ENCODE measurements at regions not wholly inside any gene's neighbourhood (a gene's known extent, or its start where the extent isn't known, plus 50 kb on each side); places are given as distances from the start of the nearest gene placed in this dataset.

GRCh38 chr6:160859822-160860221, 131.7 kb upstream of the MAP3K4 start:
- no peaks in the 10 kb centered on the region for H3K27me3 Mint-ChIP-seq (ENCODE audit: insufficient read depth)
- no peaks in the 10 kb centered on the region for H3K36me3 Mint-ChIP-seq (ENCODE audit: low read depth)
- peaks cover 11% of the 10 kb centered on the region for H3K9me3 Mint-ChIP-seq
- no peak overlapping the region for H3K4me3 Mint-ChIP-seq
- no peak for TF ChIP-seq CTCF (IDR thresholded peaks at IDR 0.05)
- no peak overlapping the region for H3K27ac Mint-ChIP-seq
- H3K4me1 Mint-ChIP-seq (ENCODE audit: low read depth), result no peaks in the 10 kb centered on the region
- DNase-seq, result no peak

- peaks cover 22% of the 10 kb centered on the region for H3K9me3 Mint-ChIP-seq
- H3K4me1 Mint-ChIP-seq (ENCODE audit: low read depth), result no peaks in the 10 kb centered on the region
- H3K27me3 Mint-ChIP-seq (ENCODE audit: insufficient read depth), result no peaks in the 10 kb centered on the region
- no peak overlapping the region for H3K27ac Mint-ChIP-seq
- no peak for DNase-seq
- no peak for TF ChIP-seq CTCF (IDR thresholded peaks at IDR 0.05)
- no peak overlapping the region for H3K4me3 Mint-ChIP-seq
- H3K36me3 Mint-ChIP-seq (ENCODE audit: low read depth), result no peaks in the 10 kb centered on the region
These were observed 129.7 kb upstream of the MAP3K4 start for GRCh38 chr6:160861824-160862223.

GRCh38 chr6:160863782-160864181, 127.8 kb upstream of the MAP3K4 start:
- no peak for DNase-seq
- H3K4me1 Mint-ChIP-seq (ENCODE audit: low read depth), result no peaks in the 10 kb centered on the region
- H3K9me3 Mint-ChIP-seq, result peaks cover 32% of the 10 kb centered on the region
- no peak overlapping the region for H3K27ac Mint-ChIP-seq
- no peak overlapping the region for H3K4me3 Mint-ChIP-seq
- TF ChIP-seq CTCF (IDR thresholded peaks at IDR 0.05), result no peak
- no peaks in the 10 kb centered on the region for H3K36me3 Mint-ChIP-seq (ENCODE audit: low read depth)
- H3K27me3 Mint-ChIP-seq (ENCODE audit: insufficient read depth), result no peaks in the 10 kb centered on the region

GRCh38 chr6:160871320-160871719, 120.2 kb upstream of the MAP3K4 start:
- no peak overlapping the region for H3K27ac Mint-ChIP-seq
- no peaks in the 10 kb centered on the region for H3K27me3 Mint-ChIP-seq (ENCODE audit: insufficient read depth)
- no peak for TF ChIP-seq CTCF (IDR thresholded peaks at IDR 0.05)
- no peaks in the 10 kb centered on the region for H3K4me1 Mint-ChIP-seq (ENCODE audit: low read depth)
- no peak for DNase-seq
- no peaks in the 10 kb centered on the region for H3K36me3 Mint-ChIP-seq (ENCODE audit: low read depth)
- H3K4me3 Mint-ChIP-seq, result no peak overlapping the region
- peaks cover 30% of the 10 kb centered on the region for H3K9me3 Mint-ChIP-seq

GRCh38 chr6:160881148-160881808, 110.3 kb upstream of the MAP3K4 start:
- Mint-ChIP-seq H3K27ac (no peak overlapping the region), H3K9me3 (no peaks in the 10 kb centered on the region; the same call in 1 of the 2 replicates), H3K4me3 (no peak overlapping the region), H3K27me3 (ENCODE audit: insufficient read depth) (no peaks in the 10 kb centered on the region; the same call in 1 of the 2 replicates), H3K36me3 (ENCODE audit: low read depth) (no peaks in the 10 kb centered on the region), H3K4me1 (ENCODE audit: low read depth) (no peaks in the 10 kb centered on the region)
- DNase-seq, result no peak
- TF ChIP-seq CTCF (IDR thresholded peaks at IDR 0.05), result no peak

Data from HFFc6 (cell line).